ENCODE measurements at regions not wholly inside any gene's neighbourhood (a gene's known extent, or its start where the extent isn't known, plus 50 kb on each side); places are given as distances from the start of the nearest gene placed in this dataset.
"Not testable (repeated sequence)": the region's sequence is repeated elsewhere in the genome, so short reads cannot be mapped to it uniquely, and the experiment has no call there.

- DNase-seq (ENCODE audit: low spot score): no peak
Measured at GRCh38 chr6:91080871-91081270, 494.0 kb upstream of the MAP3K7 start.

- DNase-seq (ENCODE audit: low spot score): peak; percentile 74
Measured at GRCh38 chr6:91079969-91080368, 493.1 kb upstream of the MAP3K7 start.

- peak; percentile 92 for DNase-seq (ENCODE audit: low spot score)
Measured at GRCh38 chr6:91075244-91075976, 488.5 kb upstream of the MAP3K7 start.

- no peak for DNase-seq (ENCODE audit: low spot score)
Measured at GRCh38 chr6:91063362-91063761, 476.5 kb upstream of the MAP3K7 start.

- DNase-seq (ENCODE audit: low spot score): no peak
Measured at GRCh38 chr6:91057689-91058088, 470.8 kb upstream of the MAP3K7 start.

- no peak for DNase-seq (ENCODE audit: low spot score)
Measured at GRCh38 chr6:91055959-91056358, 469.1 kb upstream of the MAP3K7 start.

- DNase-seq (ENCODE audit: low spot score): not testable (repeated sequence)
Measured at GRCh38 chr6:91052473-91053450, 465.9 kb upstream of the MAP3K7 start.

GRCh38 chr6:91045161-91045560 is 458.3 kb upstream of the MAP3K7 start:
- peak; percentile 42 for DNase-seq (ENCODE audit: low spot score)

- DNase-seq (ENCODE audit: low spot score): no peak
Measured at GRCh38 chr6:91043751-91044150, 456.9 kb upstream of the MAP3K7 start.

- no peak for DNase-seq (ENCODE audit: low spot score)
Measured at GRCh38 chr6:91042656-91043055, 455.8 kb upstream of the MAP3K7 start.

GRCh38 chr6:91033964-91034363 is 447.1 kb upstream of the MAP3K7 start:
- no peak for DNase-seq (ENCODE audit: low spot score)

GRCh38 chr6:91031581-91031980 is 444.7 kb upstream of the MAP3K7 start:
- DNase-seq (ENCODE audit: low spot score): no peak

GRCh38 chr6:91029211-91029610 is 442.3 kb upstream of the MAP3K7 start:
- DNase-seq (ENCODE audit: low spot score): no peak

- no peak for DNase-seq (ENCODE audit: low spot score)
Measured at GRCh38 chr6:91023529-91023928, 436.7 kb upstream of the MAP3K7 start.

GRCh38 chr6:91020744-91021143 is 433.9 kb upstream of the MAP3K7 start:
- no peak for DNase-seq (ENCODE audit: low spot score)

GRCh38 chr6:91018586-91018985 is 431.7 kb upstream of the MAP3K7 start:
- DNase-seq (ENCODE audit: low spot score): no peak

GRCh38 chr6:91013511-91013910 is 426.6 kb upstream of the MAP3K7 start:
- DNase-seq (ENCODE audit: low spot score): no peak

- no peak for DNase-seq (ENCODE audit: low spot score)
Measured at GRCh38 chr6:90997076-90997475, 410.2 kb upstream of the MAP3K7 start.

- no peak for DNase-seq (ENCODE audit: low spot score)
Measured at GRCh38 chr6:90993770-90994169, 406.9 kb upstream of the MAP3K7 start.

- DNase-seq (ENCODE audit: low spot score): no peak
Measured at GRCh38 chr6:90989763-90990162, 402.9 kb upstream of the MAP3K7 start.

- DNase-seq (ENCODE audit: low spot score): peak; percentile 4
Measured at GRCh38 chr6:90984066-90984465, 397.2 kb upstream of the MAP3K7 start.

- no peak for DNase-seq (ENCODE audit: low spot score)
Measured at GRCh38 chr6:90983462-90983861, 396.6 kb upstream of the MAP3K7 start.

- no peak for DNase-seq (ENCODE audit: low spot score)
Measured at GRCh38 chr6:90982581-90982980, 395.7 kb upstream of the MAP3K7 start.
